ENCODE measurements at regions not wholly inside any gene's neighbourhood (a gene's known extent, or its start where the extent isn't known, plus 50 kb on each side); places are given as distances from the start of the nearest gene placed in this dataset.

DNA sequence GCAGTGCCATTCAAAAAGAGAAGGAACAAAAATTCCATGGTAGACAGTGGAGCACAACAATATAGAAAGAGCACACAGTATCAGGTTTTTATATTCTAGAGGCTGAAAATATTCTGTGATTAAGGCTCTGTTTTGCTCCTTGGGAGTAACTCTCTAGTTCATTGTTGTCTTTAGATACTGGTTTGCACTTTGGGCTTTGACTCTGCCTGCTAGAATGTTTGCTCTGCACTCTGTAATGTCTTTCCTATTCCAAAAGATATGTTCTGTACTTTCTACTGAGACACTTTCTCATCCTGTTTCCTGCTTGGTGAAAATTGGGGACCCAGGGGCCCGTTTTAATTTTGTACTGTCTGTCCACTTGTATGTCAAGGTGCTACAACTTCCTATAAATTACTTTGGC is 564.7 kb downstream of the BMP2 start:
- Mint-ChIP-seq H3K36me3 (no peaks in the 10 kb centered on the region), H3K4me1 (no peaks in the 10 kb centered on the region), H3K4me3 (no peak overlapping the region), H3K27me3 (no peaks in the 10 kb centered on the region), H3K9me3 (peaks cover 15 to 20% (median 16%) of the 10 kb centered on the region in 3 donors), H3K27ac (no peak overlapping the region)
- ChIA-PET CTCF (no interaction called here), POLR2A (no interaction called here)
- Histone ChIP-seq H3K9me3 (no peaks in the 10 kb centered on the region), H3K36me3 (ENCODE audit: control insufficient read depth in 2 of 2, extremely low read depth in 1 of 2, insufficient read depth in 1 of 2, low read length in 1 of 2) (no peaks in the 10 kb centered on the region), H3K27ac (ENCODE audit: low read length) (no peak overlapping the region), H3K4me1 (ENCODE audit: control insufficient read depth in 1 of 2, extremely low read depth in 1 of 2, insufficient read depth in 2 of 2, low read length in 2 of 2) (no peaks in the 10 kb centered on the region), H3K4me3 (ENCODE audit: control insufficient read depth in 1 of 2, extremely low read depth in 1 of 2, low read length in 1 of 2) (no peak overlapping the region), H3K27me3 (replicated peaks in 1 of 2; ENCODE audit: control insufficient read depth in 2 of 2, extremely low read depth in 1 of 2, insufficient read depth in 2 of 2, low read length in 1 of 2) (no peaks in the 10 kb centered on the region)
- ATAC-seq (replicated peaks in 1 of 4): no peak
- no CpG with 5 or more reads among the region's 1 CpG for WGBS (ENCODE audit: insufficient coverage)
- DNase-seq: no peak

- Mint-ChIP-seq H3K9me3 (peaks cover 15 to 23% (median 20%) of the 10 kb centered on the region in 3 donors), H3K4me3 (no peak overlapping the region), H3K27me3 (no peaks in the 10 kb centered on the region), H3K27ac (no peak overlapping the region), H3K36me3 (no peaks in the 10 kb centered on the region), H3K4me1 (no peaks in the 10 kb centered on the region)
- ChIA-PET CTCF (no interaction called here), POLR2A (no interaction called here)
- Histone ChIP-seq H3K9me3 (no peaks in the 10 kb centered on the region), H3K36me3 (ENCODE audit: control insufficient read depth in 2 of 2, extremely low read depth in 1 of 2, insufficient read depth in 1 of 2, low read length in 1 of 2) (no peaks in the 10 kb centered on the region), H3K27me3 (replicated peaks in 1 of 2; ENCODE audit: control insufficient read depth in 2 of 2, extremely low read depth in 1 of 2, insufficient read depth in 2 of 2, low read length in 1 of 2) (no peaks in the 10 kb centered on the region), H3K4me3 (ENCODE audit: control insufficient read depth in 1 of 2, extremely low read depth in 1 of 2, low read length in 1 of 2) (no peak overlapping the region), H3K4me1 (ENCODE audit: control insufficient read depth in 1 of 2, extremely low read depth in 1 of 2, insufficient read depth in 2 of 2, low read length in 2 of 2) (no peaks in the 10 kb centered on the region), H3K27ac (ENCODE audit: low read length) (no peak overlapping the region)
- 80% methylated on average over 1 of the region's 3 CpGs for WGBS (ENCODE audit: insufficient coverage)
- DNase-seq (no peak), ATAC-seq (replicated peaks in 1 of 4) (no peak)
Measured at GRCh38 chr20:7333841-7334240, 566.4 kb downstream of the BMP2 start.

DNA sequence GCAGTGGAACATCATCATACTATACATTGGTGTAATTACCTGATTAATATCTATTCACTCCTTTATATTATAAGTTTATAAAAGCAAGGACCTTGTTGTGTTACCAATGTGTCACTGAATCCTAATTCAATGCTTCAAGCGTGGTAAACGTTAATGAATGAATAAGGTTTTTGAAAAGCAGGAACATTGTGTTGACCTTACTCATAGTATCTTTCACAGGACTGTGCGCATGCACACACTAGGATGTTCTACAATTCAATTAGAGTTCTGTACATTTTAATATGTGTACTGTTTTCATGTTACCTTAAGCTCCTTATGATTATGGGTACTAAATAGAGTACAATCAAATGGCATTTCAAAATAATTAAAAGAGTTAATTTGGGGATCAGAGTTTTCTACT is 578.5 kb downstream of the BMP2 start:
- H3K4me1 Mint-ChIP-seq: no peaks in the 10 kb centered on the region
- ChIA-PET POLR2A (no interaction called here), CTCF (no interaction called here)
- H3K27me3 ChIP-seq (replicated peaks in 1 of 2; ENCODE audit: control insufficient read depth in 2 of 2, extremely low read depth in 1 of 2, insufficient read depth in 2 of 2, low read length in 1 of 2): no peaks in the 10 kb centered on the region
- DNase-seq (no peak), ATAC-seq (replicated peaks in 1 of 4) (no peak)
- H3K27me3 Mint-ChIP-seq: no peaks in the 10 kb centered on the region
- no peaks in the 10 kb centered on the region for H3K36me3 Mint-ChIP-seq
- H3K4me1 ChIP-seq (ENCODE audit: control insufficient read depth in 1 of 2, extremely low read depth in 1 of 2, insufficient read depth in 2 of 2, low read length in 2 of 2): no peaks in the 10 kb centered on the region
- H3K27ac ChIP-seq (ENCODE audit: low read length): no peak overlapping the region
- no peaks in the 10 kb centered on the region for H3K36me3 ChIP-seq (ENCODE audit: control insufficient read depth in 2 of 2, extremely low read depth in 1 of 2, insufficient read depth in 1 of 2, low read length in 1 of 2)
- H3K4me3 Mint-ChIP-seq: no peak overlapping the region
- no peak overlapping the region for H3K4me3 ChIP-seq (ENCODE audit: control insufficient read depth in 1 of 2, extremely low read depth in 1 of 2, low read length in 1 of 2)
- no peak overlapping the region for H3K27ac Mint-ChIP-seq
- H3K9me3 ChIP-seq: no peaks in the 10 kb centered on the region
- H3K9me3 Mint-ChIP-seq: peaks cover 3 to 17% (median 10%) of the 10 kb centered on the region in 3 donors
- WGBS (ENCODE audit: insufficient coverage): no CpG with 5 or more reads among the region's 3 CpGs

- ATAC-seq (replicated peaks in 1 of 4) (no peak), DNase-seq (no peak)
- Histone ChIP-seq H3K27ac (ENCODE audit: low read length) (no peak overlapping the region), H3K4me3 (ENCODE audit: control insufficient read depth in 1 of 2, extremely low read depth in 1 of 2, low read length in 1 of 2) (no peak overlapping the region), H3K27me3 (replicated peaks in 1 of 2; ENCODE audit: control insufficient read depth in 2 of 2, extremely low read depth in 1 of 2, insufficient read depth in 2 of 2, low read length in 1 of 2) (no peaks in the 10 kb centered on the region), H3K9me3 (no peaks in the 10 kb centered on the region), H3K36me3 (ENCODE audit: control insufficient read depth in 2 of 2, extremely low read depth in 1 of 2, insufficient read depth in 1 of 2, low read length in 1 of 2) (no peaks in the 10 kb centered on the region), H3K4me1 (ENCODE audit: control insufficient read depth in 1 of 2, extremely low read depth in 1 of 2, insufficient read depth in 2 of 2, low read length in 2 of 2) (no peaks in the 10 kb centered on the region)
- Mint-ChIP-seq H3K36me3 (no peaks in the 10 kb centered on the region), H3K9me3 (peaks cover 3 to 18% (median 11%) of the 10 kb centered on the region in 3 donors), H3K4me1 (no peaks in the 10 kb centered on the region), H3K27ac (no peak overlapping the region), H3K27me3 (no peaks in the 10 kb centered on the region), H3K4me3 (no peak overlapping the region)
- CTCF ChIA-PET: no interaction called here
- POLR2A ChIA-PET: no interaction called here
- WGBS (ENCODE audit: insufficient coverage): no CpG with 5 or more reads among the region's 1 CpG
Measured at GRCh38 chr20:7346562-7346961, 579.1 kb downstream of the BMP2 start.

GRCh38 chr20:7347409-7347808 is 579.9 kb downstream of the BMP2 start:
- 80% methylated on average over 1 of the region's 2 CpGs for WGBS (ENCODE audit: insufficient coverage)
- no peak overlapping the region for H3K4me3 ChIP-seq (ENCODE audit: control insufficient read depth in 1 of 2, extremely low read depth in 1 of 2, low read length in 1 of 2)
- peaks cover 7 to 18% (median 11%) of the 10 kb centered on the region in 3 donors for H3K9me3 Mint-ChIP-seq
- ChIA-PET POLR2A (no interaction called here), CTCF (no interaction called here)
- H3K4me1 Mint-ChIP-seq: no peaks in the 10 kb centered on the region
- no peak for DNase-seq
- peaks cover 0 to 4% of the 10 kb centered on the region in 2 experiments for H3K27me3 ChIP-seq (replicated peaks in 1 of 2; ENCODE audit: control insufficient read depth in 2 of 2, extremely low read depth in 1 of 2, insufficient read depth in 2 of 2, low read length in 1 of 2)
- H3K4me1 ChIP-seq (ENCODE audit: control insufficient read depth in 1 of 2, extremely low read depth in 1 of 2, insufficient read depth in 2 of 2, low read length in 2 of 2): no peaks in the 10 kb centered on the region
- no peaks in the 10 kb centered on the region for H3K27me3 Mint-ChIP-seq
- no peak for ATAC-seq (replicated peaks in 1 of 4)
- no peaks in the 10 kb centered on the region for H3K36me3 ChIP-seq (ENCODE audit: control insufficient read depth in 2 of 2, extremely low read depth in 1 of 2, insufficient read depth in 1 of 2, low read length in 1 of 2)
- H3K9me3 ChIP-seq: no peaks in the 10 kb centered on the region
- no peak overlapping the region for H3K27ac ChIP-seq (ENCODE audit: low read length)
- H3K36me3 Mint-ChIP-seq: no peaks in the 10 kb centered on the region
- no peak overlapping the region for H3K4me3 Mint-ChIP-seq
- no peak overlapping the region for H3K27ac Mint-ChIP-seq

GRCh38 chr20:7348253-7348652 is 580.8 kb downstream of the BMP2 start:
- DNase-seq: no peak
- Histone ChIP-seq H3K9me3 (no peaks in the 10 kb centered on the region), H3K36me3 (ENCODE audit: control insufficient read depth in 2 of 2, extremely low read depth in 1 of 2, insufficient read depth in 1 of 2, low read length in 1 of 2) (no peaks in the 10 kb centered on the region), H3K27ac (ENCODE audit: low read length) (no peak overlapping the region), H3K4me3 (ENCODE audit: control insufficient read depth in 1 of 2, extremely low read depth in 1 of 2, low read length in 1 of 2) (no peak overlapping the region), H3K4me1 (ENCODE audit: control insufficient read depth in 1 of 2, extremely low read depth in 1 of 2, insufficient read depth in 2 of 2, low read length in 2 of 2) (no peaks in the 10 kb centered on the region), H3K27me3 (replicated peaks in 1 of 2; ENCODE audit: control insufficient read depth in 2 of 2, extremely low read depth in 1 of 2, insufficient read depth in 2 of 2, low read length in 1 of 2) (peaks cover 0 to 4% of the 10 kb centered on the region in 2 experiments)
- Mint-ChIP-seq H3K4me3 (no peak overlapping the region), H3K27ac (no peak overlapping the region), H3K4me1 (no peaks in the 10 kb centered on the region), H3K9me3 (peaks cover 11 to 18% (median 12%) of the 10 kb centered on the region in 3 donors), H3K27me3 (no peaks in the 10 kb centered on the region), H3K36me3 (no peaks in the 10 kb centered on the region)
- no peak for ATAC-seq (replicated peaks in 1 of 4)
- CTCF ChIA-PET: no interaction called here
- WGBS (ENCODE audit: insufficient coverage): 71% methylated on average over 1 of the region's 1 CpG
- POLR2A ChIA-PET: no interaction called here

DNA sequence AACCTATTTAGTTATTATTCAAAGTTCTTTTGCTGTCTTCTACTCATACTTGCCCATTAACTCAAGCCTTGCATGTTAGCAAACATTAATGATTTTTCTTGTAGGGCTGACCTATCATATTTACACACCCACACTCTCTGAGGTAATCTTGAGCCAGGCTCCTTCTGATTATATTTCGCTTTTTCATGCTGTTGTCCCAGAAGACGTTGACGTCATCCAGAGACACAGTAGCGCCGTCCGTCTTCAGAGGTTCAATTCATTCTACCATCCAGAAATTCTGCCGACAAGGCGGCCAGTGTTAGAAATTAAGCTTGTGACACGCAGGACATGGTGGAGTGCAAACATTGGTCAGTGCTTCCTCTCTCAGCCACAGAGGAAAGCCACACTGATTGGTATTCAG is 584.7 kb downstream of the BMP2 start:
- DNase-seq (no peak), ATAC-seq (replicated peaks in 1 of 4) (no peak)
- Histone ChIP-seq H3K27me3 (replicated peaks in 1 of 2; ENCODE audit: control insufficient read depth in 2 of 2, extremely low read depth in 1 of 2, insufficient read depth in 2 of 2, low read length in 1 of 2) (peaks cover 0 to 4% of the 10 kb centered on the region in 2 experiments), H3K27ac (ENCODE audit: low read length) (no peak overlapping the region), H3K36me3 (ENCODE audit: control insufficient read depth in 2 of 2, extremely low read depth in 1 of 2, insufficient read depth in 1 of 2, low read length in 1 of 2) (no peaks in the 10 kb centered on the region), H3K9me3 (no peaks in the 10 kb centered on the region), H3K4me3 (ENCODE audit: control insufficient read depth in 1 of 2, extremely low read depth in 1 of 2, low read length in 1 of 2) (no peak overlapping the region), H3K4me1 (ENCODE audit: control insufficient read depth in 1 of 2, extremely low read depth in 1 of 2, insufficient read depth in 2 of 2, low read length in 2 of 2) (no peaks in the 10 kb centered on the region)
- Mint-ChIP-seq H3K4me3 (no peak overlapping the region), H3K27ac (no peak overlapping the region), H3K9me3 (peaks cover 11 to 20% (median 13%) of the 10 kb centered on the region in 3 donors), H3K4me1 (no peaks in the 10 kb centered on the region), H3K27me3 (no peaks in the 10 kb centered on the region), H3K36me3 (no peaks in the 10 kb centered on the region)
- WGBS (ENCODE audit: insufficient coverage): 40% methylated on average over 1 of the region's 9 CpGs
- POLR2A ChIA-PET: no interaction called here
- CTCF ChIA-PET: no interaction called here

Data from T-cell (primary cell).